Esophagus muscularis mucosa (tissue), 3 donors: ENCODE measurements at regions not wholly inside any gene's neighbourhood (a gene's known extent, or its start where the extent isn't known, plus 50 kb on each side); places are given as distances from the start of the nearest gene placed in this dataset.

Experiments
- POLR2A ChIP-seq: fragments of 450-650 bp; IDR thresholded peaks from one replicate; pipeline ENCODE4 v1.6.1; 2017; ENCODE audit warnings: antibody characterized with exemption, moderate library complexity, mild to moderate bottlenecking, low read depth
- POLR2AphosphoS5 ChIP-seq, 2 donors: sonication (generic); formaldehyde crosslinking; IDR thresholded peaks; one replicate each; pipeline ENCODE4 v1.6.1; 2017; ENCODE audit warnings: antibody characterized with exemption in 2 of 2
- TF ChIP-seq, protein P1 (sequence below), 3 experiments: fragments of 200-600 bp in 2 of 3; fragments of 450-650 bp in 1 of 3; sonication (generic) in 2 of 3; IDR thresholded peaks; one replicate each; pipeline ENCODE4 v1.5.1; 2017 to 2019; ENCODE audit warnings: antibody characterized with exemption in 3 of 3, mild to moderate bottlenecking in 2 of 3, moderate library complexity in 1 of 3

DNA sequence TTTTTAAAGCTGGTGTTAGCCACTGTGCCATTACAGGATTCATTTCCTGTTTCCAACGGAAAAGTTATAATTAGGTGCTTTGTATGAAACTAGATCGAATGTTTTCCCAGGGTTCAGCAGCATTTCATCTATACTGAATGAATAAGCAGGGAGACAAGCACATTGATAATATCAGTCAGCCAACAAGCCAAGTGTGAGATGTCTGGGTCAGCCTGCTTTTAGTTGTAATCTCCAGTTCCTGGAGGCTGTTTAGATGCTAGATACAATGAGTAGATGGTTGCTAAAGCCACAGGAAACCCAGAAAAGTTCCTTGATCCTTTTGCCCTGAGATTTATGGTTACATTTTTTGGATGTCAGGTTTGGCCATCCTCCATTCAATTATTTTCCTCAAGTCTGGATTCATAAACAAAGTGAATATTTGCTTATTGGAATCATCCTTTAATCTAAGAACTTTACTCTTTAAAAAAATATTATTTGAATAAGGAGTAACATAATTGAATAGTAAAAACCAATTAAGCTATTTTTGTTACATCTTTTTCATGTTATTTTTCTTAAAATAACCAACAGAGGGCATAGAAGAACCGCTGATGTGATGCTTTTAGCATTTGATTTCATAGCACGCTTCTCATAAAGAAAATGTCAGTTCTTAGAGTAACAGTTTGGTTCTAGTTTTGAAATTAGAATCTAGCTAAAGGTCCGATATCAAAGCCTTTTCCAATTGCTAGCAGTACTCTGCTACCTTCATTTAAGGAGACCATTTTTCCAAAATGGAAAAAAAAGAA is 76.6 kb downstream of the HSPA13 start:
- TF ChIP-seq, protein P1, sequence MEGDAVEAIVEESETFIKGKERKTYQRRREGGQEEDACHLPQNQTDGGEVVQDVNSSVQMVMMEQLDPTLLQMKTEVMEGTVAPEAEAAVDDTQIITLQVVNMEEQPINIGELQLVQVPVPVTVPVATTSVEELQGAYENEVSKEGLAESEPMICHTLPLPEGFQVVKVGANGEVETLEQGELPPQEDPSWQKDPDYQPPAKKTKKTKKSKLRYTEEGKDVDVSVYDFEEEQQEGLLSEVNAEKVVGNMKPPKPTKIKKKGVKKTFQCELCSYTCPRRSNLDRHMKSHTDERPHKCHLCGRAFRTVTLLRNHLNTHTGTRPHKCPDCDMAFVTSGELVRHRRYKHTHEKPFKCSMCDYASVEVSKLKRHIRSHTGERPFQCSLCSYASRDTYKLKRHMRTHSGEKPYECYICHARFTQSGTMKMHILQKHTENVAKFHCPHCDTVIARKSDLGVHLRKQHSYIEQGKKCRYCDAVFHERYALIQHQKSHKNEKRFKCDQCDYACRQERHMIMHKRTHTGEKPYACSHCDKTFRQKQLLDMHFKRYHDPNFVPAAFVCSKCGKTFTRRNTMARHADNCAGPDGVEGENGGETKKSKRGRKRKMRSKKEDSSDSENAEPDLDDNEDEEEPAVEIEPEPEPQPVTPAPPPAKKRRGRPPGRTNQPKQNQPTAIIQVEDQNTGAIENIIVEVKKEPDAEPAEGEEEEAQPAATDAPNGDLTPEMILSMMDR (IDR thresholded peaks at IDR 0.05): peak in 1 of 3 experiments; percentile 8
- no peak for TF ChIP-seq POLR2A
- TF ChIP-seq POLR2AphosphoS5 (IDR thresholded peaks at IDR 0.05): no peak
